ENCODE measurements at regions not wholly inside any gene's neighbourhood (a gene's known extent, or its start where the extent isn't known, plus 50 kb on each side); places are given as distances from the start of the nearest gene placed in this dataset.
"Not testable (repeated sequence)": the region's sequence is repeated elsewhere in the genome, so short reads cannot be mapped to it uniquely, and the experiment has no call there.

DNA sequence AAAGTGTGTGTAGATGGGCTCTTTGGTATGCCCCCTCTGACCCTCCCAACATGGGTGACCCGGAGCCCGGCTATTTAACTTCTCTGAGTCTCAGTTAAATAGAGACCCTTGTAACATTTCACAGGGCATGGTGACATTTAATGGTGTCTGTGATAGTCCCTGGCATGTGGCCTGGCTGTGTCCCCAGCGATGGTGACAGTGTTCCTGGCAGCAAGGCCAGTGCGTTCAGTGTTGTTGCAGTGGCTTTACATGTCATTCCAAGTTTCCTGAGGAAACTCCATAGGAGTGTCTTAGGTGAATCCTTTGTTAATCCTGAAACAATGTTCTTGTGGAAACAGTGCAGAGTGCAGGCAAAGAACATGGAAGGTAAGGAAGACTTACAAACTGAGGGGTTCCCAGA, 137.0 kb downstream of the RAMP3 start:
- ATAC-seq (no peak), DNase-seq (no peak)
- TF ChIP-seq, protein P1, sequence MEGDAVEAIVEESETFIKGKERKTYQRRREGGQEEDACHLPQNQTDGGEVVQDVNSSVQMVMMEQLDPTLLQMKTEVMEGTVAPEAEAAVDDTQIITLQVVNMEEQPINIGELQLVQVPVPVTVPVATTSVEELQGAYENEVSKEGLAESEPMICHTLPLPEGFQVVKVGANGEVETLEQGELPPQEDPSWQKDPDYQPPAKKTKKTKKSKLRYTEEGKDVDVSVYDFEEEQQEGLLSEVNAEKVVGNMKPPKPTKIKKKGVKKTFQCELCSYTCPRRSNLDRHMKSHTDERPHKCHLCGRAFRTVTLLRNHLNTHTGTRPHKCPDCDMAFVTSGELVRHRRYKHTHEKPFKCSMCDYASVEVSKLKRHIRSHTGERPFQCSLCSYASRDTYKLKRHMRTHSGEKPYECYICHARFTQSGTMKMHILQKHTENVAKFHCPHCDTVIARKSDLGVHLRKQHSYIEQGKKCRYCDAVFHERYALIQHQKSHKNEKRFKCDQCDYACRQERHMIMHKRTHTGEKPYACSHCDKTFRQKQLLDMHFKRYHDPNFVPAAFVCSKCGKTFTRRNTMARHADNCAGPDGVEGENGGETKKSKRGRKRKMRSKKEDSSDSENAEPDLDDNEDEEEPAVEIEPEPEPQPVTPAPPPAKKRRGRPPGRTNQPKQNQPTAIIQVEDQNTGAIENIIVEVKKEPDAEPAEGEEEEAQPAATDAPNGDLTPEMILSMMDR (IDR thresholded peaks at IDR 0.05): no peak

DNA sequence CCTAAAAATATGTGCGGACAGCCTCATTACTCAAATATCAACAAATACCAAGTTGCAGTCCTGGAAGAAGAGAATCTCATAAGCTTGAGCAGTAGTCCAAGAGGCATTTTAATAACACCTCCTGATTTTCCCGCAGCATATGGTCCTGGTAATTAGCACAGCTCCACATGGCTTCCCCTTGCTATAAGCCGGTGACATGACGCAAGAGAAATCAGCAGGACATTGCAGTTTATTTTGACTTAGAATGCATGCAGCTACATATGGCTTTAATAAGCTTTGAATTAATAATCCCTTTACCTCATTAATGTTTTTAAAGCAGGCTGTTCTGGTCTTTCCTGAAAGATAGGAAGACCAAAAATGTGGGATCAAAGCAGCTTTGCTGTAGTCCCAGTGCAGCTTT, 137.6 kb downstream of the RAMP3 start:
- H3K4me1 ChIP-seq: no peaks in the 10 kb centered on the region
- H3K9me3 ChIP-seq: peaks cover 0 to 2% of the 10 kb centered on the region in 2 donors
- no peaks in the 10 kb centered on the region for H3K27me3 ChIP-seq
- no peak for DNase-seq
- no peak overlapping the region for H3K4me3 ChIP-seq
- H3K36me3 ChIP-seq: no peaks in the 10 kb centered on the region
- TF ChIP-seq, protein P1 (IDR thresholded peaks at IDR 0.05): no peak
- no peak overlapping the region for H3K27ac ChIP-seq
- intact Hi-C loops (cut with DNase I): no loop called here
- no peak for ATAC-seq

More for the DNA sequence above, 137.0 kb downstream of the RAMP3 start:
- intact Hi-C loops (cut with DNase I): no loop called here
- Histone ChIP-seq H3K4me3 (no peak overlapping the region), H3K9me3 (peaks cover 0 to 3% of the 10 kb centered on the region in 2 donors), H3K4me1 (no peaks in the 10 kb centered on the region), H3K27ac (no peak overlapping the region), H3K27me3 (no peaks in the 10 kb centered on the region), H3K36me3 (no peaks in the 10 kb centered on the region)

GRCh38 chr7:45296748-45297147, 139.2 kb downstream of the RAMP3 start:
- Histone ChIP-seq H3K4me3 (no peak overlapping the region), H3K4me1 (no peaks in the 10 kb centered on the region), H3K36me3 (no peaks in the 10 kb centered on the region), H3K9me3 (peaks cover 0 to 5% of the 10 kb centered on the region in 2 donors), H3K27me3 (no peaks in the 10 kb centered on the region), H3K27ac (no peak overlapping the region)
- intact Hi-C loops (cut with DNase I): no loop called here
- no peak for ATAC-seq
- TF ChIP-seq, protein P1 (IDR thresholded peaks at IDR 0.05): no peak
- no peak for DNase-seq

- H3K27ac ChIP-seq: no peak overlapping the region
- H3K36me3 ChIP-seq: no peaks in the 10 kb centered on the region
- no peaks in the 10 kb centered on the region for H3K4me1 ChIP-seq
- peaks cover 0 to 19% of the 10 kb centered on the region in 2 donors for H3K9me3 ChIP-seq
- ATAC-seq (no peak), DNase-seq (no peak)
- TF ChIP-seq, protein P1 (IDR thresholded peaks at IDR 0.05): no peak
- no peaks in the 10 kb centered on the region for H3K27me3 ChIP-seq
- intact Hi-C loops (cut with DNase I): no loop called here
- no peak overlapping the region for H3K4me3 ChIP-seq
Observed at GRCh38 chr7:45306752-45307305, 149.2 kb downstream of the RAMP3 start.

DNA sequence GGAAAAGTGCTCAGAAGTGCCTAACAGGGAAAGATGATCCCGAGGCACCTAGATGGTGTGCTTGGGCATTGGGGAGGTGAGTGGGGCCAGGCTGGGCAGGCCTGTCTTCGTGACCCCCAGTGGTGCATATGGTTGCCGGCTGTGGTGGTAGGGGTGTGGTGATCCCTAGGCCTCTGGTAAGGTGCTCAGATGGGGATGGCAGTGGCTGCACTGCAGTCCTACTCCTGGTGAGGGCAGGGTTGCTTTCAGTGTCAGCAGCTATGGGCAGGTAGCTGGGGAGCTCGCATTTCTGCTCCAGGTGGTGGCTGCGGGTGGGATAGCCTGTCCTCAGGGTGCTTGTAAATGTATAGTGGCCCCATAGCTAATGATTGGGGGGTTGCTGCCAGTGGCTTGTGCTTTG, 154.0 kb downstream of the RAMP3 start:
- Histone ChIP-seq H3K27me3 (no peaks in the 10 kb centered on the region), H3K27ac (no peak overlapping the region), H3K9me3 (peaks cover 0 to 33% of the 10 kb centered on the region in 2 donors), H3K4me3 (no peak overlapping the region), H3K4me1 (no peaks in the 10 kb centered on the region), H3K36me3 (no peaks in the 10 kb centered on the region)
- intact Hi-C loops (cut with DNase I): no loop called here
- TF ChIP-seq, protein P1 (IDR thresholded peaks at IDR 0.05): no peak
- DNase-seq (no peak), ATAC-seq (no peak)

DNA sequence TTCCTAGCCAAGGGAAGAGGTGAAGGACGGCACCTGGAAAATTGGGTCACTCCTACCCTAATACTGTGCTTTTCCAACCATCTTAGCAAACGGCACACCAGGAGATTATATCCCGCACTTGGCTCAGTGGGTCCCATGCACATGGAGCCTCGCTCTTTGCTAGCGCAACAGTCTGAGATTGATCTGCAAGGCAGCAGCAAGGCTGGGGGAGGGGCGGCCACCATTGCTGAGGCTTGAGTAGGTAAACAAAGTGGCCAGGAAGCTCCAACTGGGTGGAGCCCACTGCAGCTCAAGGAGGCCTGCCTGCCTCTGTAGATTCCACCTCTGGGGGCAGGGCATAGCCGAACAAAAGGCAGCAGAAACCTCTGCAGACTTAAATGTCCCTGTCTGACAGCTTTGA, 157.9 kb downstream of the RAMP3 start:
- H3K4me3 ChIP-seq; H3K4me1 ChIP-seq; H3K27me3 ChIP-seq; H3K36me3 ChIP-seq; intact Hi-C loops (cut with DNase I); H3K27ac ChIP-seq; DNase-seq; ATAC-seq: not testable (repeated sequence)
- H3K9me3 ChIP-seq: peaks cover 0 to 22% of the 10 kb centered on the region in 2 donors
